HG03280 (cell line): ENCODE measurements at regions not wholly inside any gene's neighbourhood (a gene's known extent, or its start where the extent isn't known, plus 50 kb on each side); places are given as distances from the start of the nearest gene placed in this dataset.

Experiments
- ATAC-seq: cut with Tn5 transposase; IDR thresholded peaks from one replicate; pipeline ENCODE4 v1.9.1; 2021; ENCODE audit warnings: mild to moderate bottlenecking, moderate library complexity; ENCODE audit not compliant: unreplicated experiment

- no peak for ATAC-seq
These were observed 202.9 kb upstream of the TNP1 start for GRCh38 chr2:217062768-217063167.

DNA sequence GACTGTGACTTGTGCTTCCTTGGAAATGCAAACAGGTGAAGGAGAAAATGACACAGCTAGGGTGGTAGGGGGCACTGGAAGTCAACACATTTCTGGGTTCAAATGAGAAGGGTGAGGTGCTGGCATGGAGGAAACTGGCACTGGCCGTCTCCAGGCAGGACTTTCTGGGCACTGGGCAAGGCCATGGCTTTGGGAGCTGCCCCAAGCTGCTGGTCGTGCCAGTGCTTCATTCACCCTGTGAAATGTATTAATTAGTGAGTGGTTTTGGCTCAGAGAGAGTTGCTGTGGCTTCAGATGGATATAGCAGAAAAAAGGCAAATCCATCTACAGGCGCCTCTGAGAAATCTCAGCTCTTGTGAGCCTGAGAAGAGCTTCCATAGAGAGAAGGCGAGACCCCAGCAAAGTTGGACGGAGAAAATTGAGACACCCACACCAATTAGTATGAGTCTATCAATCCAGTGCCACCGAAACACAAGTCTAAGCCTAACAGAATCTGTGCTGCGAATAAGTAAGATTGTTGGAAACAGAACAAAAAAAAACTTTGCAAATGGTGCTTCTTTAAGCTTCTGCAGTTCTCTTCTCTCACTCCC, 202.1 kb upstream of the TNP1 start:
- no peak for ATAC-seq

- no peak for ATAC-seq
These were observed 201.2 kb upstream of the TNP1 start for GRCh38 chr2:217060951-217061547.

GRCh38 chr2:217060516-217060915, 200.7 kb upstream of the TNP1 start:
- no peak for ATAC-seq

GRCh38 chr2:217058791-217059755, 199.2 kb upstream of the TNP1 start:
- ATAC-seq = no peak

- no peak for ATAC-seq
These were observed 197.9 kb upstream of the TNP1 start for GRCh38 chr2:217057773-217058172.

DNA sequence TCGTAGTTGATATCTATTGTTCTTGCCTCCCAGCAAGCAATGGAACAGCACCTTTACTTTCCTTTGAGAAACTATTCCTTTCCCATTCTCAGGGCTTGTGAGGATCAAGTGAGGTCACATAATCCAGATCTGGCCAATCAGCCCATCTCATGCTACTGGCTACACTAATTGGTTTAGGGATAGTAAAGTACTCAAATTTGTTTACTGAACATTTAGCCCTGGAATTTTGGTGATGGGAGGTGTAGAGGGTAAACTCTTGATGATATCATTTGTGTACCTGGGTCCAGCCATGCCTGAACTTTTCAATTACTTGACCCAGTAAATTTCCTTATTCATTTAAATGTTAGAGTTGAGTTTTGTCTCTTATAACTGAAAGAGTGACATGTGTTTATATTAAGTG, 195.8 kb upstream of the TNP1 start:
- no peak for ATAC-seq

- no peak for ATAC-seq
These were observed 194.9 kb upstream of the TNP1 start for GRCh38 chr2:217054791-217055190.

GRCh38 chr2:217052856-217053577, 193.2 kb upstream of the TNP1 start:
- ATAC-seq = no peak

GRCh38 chr2:217051416-217051815, 191.6 kb upstream of the TNP1 start:
- no peak for ATAC-seq

DNA sequence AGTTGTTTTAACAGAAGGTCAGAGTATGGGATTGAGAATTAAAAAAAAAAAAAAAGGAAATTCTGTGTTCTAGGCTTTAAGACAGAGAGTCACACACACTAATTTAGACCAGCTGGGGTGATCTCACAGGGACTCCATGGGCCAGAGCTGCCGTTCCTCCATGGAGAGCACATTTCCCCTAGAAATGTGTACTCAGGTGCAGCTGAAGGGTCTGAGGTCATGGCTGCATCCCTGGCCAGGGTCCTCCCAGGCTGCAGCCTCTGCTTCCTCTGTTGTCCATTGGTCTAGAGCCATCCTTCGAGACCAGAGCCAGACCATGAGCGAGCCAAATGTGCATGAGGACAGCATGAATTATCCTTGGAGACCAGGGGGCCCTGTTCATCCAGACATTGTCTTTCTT, 190.1 kb upstream of the TNP1 start:
- no peak for ATAC-seq

DNA sequence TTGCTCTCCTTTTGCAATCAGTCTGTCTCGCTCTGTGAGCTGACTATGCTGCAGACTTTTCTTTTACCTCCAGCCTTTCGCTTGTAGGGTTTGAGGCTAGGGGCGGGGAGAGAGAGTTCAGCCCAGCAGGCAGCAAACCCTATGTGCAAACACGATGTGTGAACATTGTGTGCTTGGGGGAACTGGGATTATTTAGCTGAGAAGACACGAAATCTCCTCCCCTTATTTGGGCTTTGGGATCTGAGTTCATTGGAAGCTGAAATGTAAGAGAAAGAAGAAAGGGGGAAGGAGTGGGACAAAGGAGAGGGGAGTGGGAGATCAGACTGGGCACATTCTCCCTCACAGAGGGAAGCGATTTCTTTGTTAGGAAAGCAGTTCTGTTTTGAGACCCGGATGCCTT, 189.6 kb upstream of the TNP1 start:
- no peak for ATAC-seq

DNA sequence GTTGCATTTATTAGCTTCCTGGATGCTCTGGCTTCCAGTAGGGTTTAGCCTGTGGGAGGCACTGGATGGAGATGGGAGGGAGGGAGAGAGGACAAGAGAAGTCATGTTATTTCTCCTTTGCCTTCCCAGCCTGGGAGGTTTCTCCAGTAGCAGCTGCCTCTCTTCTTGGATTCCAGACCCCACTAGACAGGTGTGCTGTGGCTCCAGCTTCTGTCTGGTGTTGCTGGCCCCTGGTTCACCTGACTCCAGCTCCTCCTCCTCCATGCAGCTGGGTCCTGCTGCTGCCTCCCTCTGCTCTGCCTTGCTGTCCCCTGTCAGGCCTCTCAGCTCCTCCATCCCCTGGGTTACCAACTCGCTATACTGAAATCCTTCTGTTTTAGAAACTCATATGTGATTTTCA, 188.9 kb upstream of the TNP1 start:
- no peak for ATAC-seq

GRCh38 chr2:217047631-217048030, 187.8 kb upstream of the TNP1 start:
- ATAC-seq = no peak

DNA sequence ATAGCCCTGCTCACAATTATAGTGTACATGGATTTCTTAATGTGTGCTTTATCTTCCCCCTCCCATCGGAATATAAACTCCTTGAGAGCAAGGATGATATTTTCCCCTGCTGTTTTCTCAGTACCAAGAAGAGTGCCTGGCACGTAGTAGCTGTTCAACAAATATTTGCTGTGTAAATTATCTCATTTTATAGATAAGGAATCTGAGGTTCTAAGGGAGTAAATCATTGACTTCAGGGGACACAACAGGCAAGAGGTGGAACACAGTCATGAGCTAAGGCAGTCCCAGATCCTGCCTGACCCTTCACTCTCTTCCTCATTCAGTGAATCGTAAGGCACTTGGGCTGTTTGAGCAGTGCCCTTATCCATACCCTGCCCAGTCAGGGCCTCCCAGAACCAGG, 187.3 kb upstream of the TNP1 start:
- no peak for ATAC-seq

DNA sequence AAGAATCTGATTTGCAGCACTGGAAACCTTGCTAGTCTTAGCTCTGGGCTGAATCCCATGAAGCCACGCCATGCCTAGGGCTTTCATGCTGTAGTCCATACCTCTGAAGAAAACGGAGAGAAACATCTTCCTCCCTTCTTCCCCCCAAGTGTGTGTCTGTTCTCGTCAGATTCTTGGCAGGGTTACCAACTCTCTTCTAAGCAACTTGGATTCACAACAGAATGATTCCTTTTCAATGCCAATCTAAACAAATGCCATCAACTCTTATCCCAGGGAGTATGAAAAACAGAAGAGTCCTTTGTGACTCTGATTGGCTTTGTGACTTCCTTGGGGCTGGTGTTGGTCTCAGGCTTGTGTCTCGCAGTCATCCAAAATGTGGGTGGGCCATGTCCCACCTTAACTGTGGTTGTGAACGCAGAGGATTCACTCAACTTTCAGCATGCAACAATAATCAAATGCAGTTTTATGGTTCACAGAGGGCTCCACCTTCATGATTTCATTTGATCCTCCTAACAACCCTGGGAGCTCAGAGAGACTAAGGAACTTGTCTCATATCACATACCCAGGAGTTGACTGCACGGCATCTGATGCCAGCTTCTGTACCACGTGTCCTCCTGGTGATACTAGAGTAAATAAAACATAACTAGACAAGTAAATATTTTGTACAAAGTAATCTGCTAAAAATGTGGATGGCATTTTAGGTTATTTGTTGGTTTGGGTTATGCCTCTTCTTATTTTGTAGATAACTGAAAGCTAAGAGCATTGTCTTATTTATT, 186.0 kb upstream of the TNP1 start:
- no peak for ATAC-seq

GRCh38 chr2:217040099-217040498, 180.2 kb upstream of the TNP1 start:
- no peak for ATAC-seq

DNA sequence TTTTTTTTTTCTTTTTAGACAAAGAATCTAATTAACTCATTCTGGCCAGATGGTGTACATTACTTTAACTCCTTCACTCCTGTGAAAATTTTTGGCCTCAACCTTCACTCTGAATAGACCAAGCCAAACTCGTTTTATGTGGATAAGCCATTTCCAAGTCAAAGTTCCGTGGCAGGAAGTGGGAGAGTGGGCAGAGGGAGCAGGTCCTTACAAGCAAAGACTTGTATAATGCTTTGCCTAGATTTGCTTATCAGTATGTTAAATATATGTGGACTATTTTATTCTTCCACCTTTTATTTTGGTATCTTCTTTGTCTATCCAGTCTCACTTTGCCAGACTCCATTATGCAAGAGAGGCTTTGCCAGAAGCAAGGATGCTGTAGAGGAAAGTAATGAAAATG, 178.1 kb upstream of the TNP1 start:
- no peak for ATAC-seq

GRCh38 chr2:217037353-217037752, 177.5 kb upstream of the TNP1 start:
- no peak for ATAC-seq

DNA sequence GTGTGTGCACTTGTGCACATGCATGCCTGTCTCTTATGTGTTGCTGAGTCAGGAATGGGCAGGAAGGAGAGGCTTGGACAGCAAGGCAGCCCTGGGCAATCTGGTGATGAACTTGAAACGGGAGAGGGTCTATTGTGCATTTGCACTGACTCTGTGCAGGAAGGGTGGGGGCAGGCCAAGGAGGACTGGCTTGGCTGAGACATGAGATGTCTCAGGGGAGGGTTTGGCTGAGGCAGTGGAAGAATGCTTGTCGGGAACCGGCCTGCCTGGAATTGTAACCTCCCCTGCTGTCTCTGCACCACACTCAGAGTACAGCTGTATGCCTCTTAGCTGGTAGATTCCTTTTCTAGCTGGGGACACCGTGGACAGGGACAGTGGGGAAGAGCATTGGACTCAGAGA, 176.1 kb upstream of the TNP1 start:
- ATAC-seq = no peak

GRCh38 chr2:217033186-217033585, 173.3 kb upstream of the TNP1 start:
- ATAC-seq = no peak
